Heart left ventricle (tissue), 13 donors: ENCODE measurements at regions not wholly inside any gene's neighbourhood (a gene's known extent, or its start where the extent isn't known, plus 50 kb on each side); places are given as distances from the start of the nearest gene placed in this dataset.

Source experiments
- CTCF ChIP-seq, 12 donors: fragments of 200-600 bp; sonication (generic) in 4 of 12; IDR thresholded peaks; one replicate each; pipeline versions ENCODE4 v1.5.0 to v1.8.0; 2018 to 2022; ENCODE audit warnings: antibody characterized with exemption in 12 of 12, mild to moderate bottlenecking in 5 of 12
- POLR2A ChIP-seq, 2 donors: fragments of 450-650 bp; IDR thresholded peaks; one replicate each; pipeline ENCODE4 v1.6.1; 2017; ENCODE audit warnings: antibody characterized with exemption in 2 of 2, mild to moderate bottlenecking in 2 of 2, moderate library complexity in 2 of 2
- donor health status: ischemic (EF 13 %, LVEDD 7.1; RV severe dilation, severe dysfunction).
- donor health status: DM: no; HTN: yes; CAD: no.
- donor health status: DM: no; HTN: no; CAD: no.
- donor health status: ischemic (EF 25% LVEDD 6.9; RV normal size, moderate dysfunction).
- donor health status: ischemic (EF 25% LVEDD 5.7; RV mildly dilated, moderate dysfunction).
- donor health status: ischemic (EF 35%, LVEDD 5.7; RV mildly dilated, moderate dysfunction).
- donor health status: nonischemic (EF 11% LVEDD 7.7; RV severe dilation, severe dysfunction).
- donor health status: DM: yes; HTN: yes; CAD: no.
- donor health status: PGD.
- donor health status: ischemic (EF 29% LVEDD 5.4; RV normal size, mild dysfunction).
- donor health status: nonischemic (EF 23%, LVEDD 6.1; RV moderate dilation, normal function).

GRCh38 chr6:875012-875411, 182.1 kb upstream of the EXOC2 start:
- TF ChIP-seq CTCF (IDR thresholded peaks at IDR 0.05) (no peak), POLR2A (IDR thresholded peaks at IDR 0.05) (no peak)
